ENCODE measurements at regions not wholly inside any gene's neighbourhood (a gene's known extent, or its start where the extent isn't known, plus 50 kb on each side); places are given as distances from the start of the nearest gene placed in this dataset.

DNA sequence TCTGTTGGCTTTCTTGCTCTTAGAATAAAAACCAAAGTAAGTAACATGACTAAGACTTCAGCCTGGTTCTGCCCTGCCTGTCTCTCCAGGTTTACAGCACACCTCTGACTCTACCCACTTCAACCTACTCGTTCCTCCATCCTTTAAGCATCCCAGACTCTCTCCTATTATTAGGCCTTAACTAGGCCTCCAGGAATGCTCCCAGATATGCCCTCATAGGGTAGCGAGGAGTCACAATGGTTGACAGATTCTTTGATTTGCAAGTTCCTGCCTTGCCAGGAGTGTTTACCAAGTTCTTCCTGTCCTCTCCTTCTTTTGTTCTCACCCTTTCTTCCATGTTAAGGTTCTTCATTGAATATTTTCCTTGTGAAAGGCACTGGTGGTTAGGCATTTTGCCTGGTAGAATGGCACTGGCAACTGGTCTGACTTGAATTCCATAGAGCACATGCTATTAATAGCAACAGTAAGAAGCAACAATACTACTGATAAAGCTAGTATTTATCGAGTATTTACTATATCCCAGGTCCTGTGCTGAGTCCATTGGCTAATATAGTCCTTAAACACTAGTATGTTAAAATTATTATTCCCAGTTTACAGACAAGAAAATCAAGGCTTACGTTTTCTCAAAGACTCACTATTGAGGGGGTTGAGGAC, 327.9 kb upstream of the PRKCQ start:
- DNase-seq (ENCODE audit: low spot score in 2 of 2) (no peak), ATAC-seq (no peak)
- H3K36me3 Mint-ChIP-seq: peaks cover 7 to 14% of the 10 kb centered on the region in 2 donors

DNA sequence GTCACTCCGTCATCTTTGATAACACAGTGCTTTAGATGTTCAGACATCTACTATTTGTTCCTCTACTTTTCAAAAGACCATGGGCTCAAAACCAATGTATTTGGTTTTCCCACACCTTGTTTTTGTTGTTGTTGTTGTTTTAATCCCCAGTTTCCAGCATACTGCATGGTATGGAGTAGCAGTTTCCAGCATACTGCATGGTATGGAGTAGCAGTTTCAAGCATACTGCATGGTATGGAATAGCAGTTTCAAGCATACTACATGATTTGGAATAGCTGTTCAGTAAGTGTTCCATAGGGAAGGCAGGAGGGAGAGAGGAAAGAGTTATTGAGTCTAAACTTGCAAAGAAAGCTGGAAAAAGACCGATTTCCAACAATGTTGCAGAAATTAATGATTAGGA, 314.3 kb upstream of the PRKCQ start:
- no peaks in the 10 kb centered on the region for H3K36me3 Mint-ChIP-seq
- no peak for DNase-seq (ENCODE audit: low spot score in 2 of 2)
- no peak for ATAC-seq
- H3K27ac Mint-ChIP-seq: no peak overlapping the region
- no peaks in the 10 kb centered on the region for H3K9me3 Mint-ChIP-seq

More for the DNA sequence above, 327.9 kb upstream of the PRKCQ start:
- Mint-ChIP-seq H3K9me3 (peaks cover 5 to 22% of the 10 kb centered on the region in 2 donors), H3K27ac (no peak overlapping the region)

DNA sequence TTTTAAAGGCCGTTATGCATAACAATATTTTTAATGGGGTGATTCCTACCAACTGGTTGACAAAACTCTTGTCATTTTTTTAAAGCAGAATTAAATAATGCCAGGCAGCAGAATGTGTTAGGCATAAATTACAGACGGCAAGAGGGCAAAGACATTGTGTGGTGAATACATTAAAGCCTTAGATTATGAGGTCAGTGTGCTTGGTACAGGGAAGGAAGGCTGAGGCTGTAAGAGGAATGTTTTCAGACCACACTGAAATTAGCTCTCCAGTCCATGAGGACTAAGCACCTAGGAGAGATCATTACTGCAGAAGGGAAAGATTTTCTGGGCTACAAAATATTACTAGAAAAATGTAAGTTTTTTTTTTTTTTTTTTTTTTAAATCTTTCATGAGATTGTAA, 312.8 kb upstream of the PRKCQ start:
- H3K36me3 Mint-ChIP-seq: no peaks in the 10 kb centered on the region
- no peak overlapping the region for H3K27ac Mint-ChIP-seq
- no peaks in the 10 kb centered on the region for H3K9me3 Mint-ChIP-seq
- no peak for DNase-seq (ENCODE audit: low spot score in 2 of 2)
- ATAC-seq: no peak

DNA sequence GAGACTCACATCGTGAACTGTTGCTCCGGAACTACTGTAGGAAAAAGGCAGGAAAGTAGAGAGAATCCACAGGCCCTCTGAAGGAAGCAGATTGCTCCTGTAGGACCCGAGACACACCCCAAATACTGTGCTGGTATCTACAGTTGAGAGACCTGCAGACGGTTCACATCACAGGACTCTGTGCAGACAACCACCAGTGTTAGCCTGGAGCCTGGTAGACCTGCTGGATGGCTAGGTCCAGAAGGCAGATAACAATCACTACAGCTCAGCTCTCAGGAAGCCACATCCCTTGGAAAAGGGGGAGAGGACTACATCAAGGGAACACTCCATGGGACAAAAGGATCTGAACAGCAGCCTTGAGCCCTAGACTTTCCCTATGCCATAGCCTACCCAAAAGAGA, 311.8 kb upstream of the PRKCQ start:
- ATAC-seq: no peak
- Mint-ChIP-seq H3K27ac (no peak overlapping the region), H3K36me3 (no peaks in the 10 kb centered on the region), H3K9me3 (no peaks in the 10 kb centered on the region)
- DNase-seq (ENCODE audit: low spot score in 2 of 2): no peak

DNA sequence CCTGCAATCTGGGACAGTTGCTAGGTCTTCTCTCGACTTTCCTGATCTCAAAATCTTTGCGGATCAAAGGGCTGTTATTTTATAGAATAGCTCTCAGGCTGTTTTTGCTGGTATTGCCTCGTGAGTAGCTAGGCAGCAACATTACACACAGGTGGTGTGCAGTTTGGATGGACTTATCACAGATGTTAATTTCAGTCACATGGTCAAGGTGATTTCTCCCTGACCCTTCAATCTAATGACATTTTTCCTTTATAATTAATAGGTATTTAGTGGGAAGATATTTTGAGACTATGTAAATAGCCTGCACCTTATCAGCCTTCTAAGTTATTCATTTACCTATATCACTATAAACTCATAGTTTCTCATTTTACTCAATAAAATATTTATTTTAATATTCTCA, 309.6 kb upstream of the PRKCQ start:
- Mint-ChIP-seq H3K9me3 (no peaks in the 10 kb centered on the region), H3K27ac (no peak overlapping the region), H3K36me3 (no peaks in the 10 kb centered on the region)
- DNase-seq (ENCODE audit: low spot score in 2 of 2): no peak
- ATAC-seq: no peak

DNA sequence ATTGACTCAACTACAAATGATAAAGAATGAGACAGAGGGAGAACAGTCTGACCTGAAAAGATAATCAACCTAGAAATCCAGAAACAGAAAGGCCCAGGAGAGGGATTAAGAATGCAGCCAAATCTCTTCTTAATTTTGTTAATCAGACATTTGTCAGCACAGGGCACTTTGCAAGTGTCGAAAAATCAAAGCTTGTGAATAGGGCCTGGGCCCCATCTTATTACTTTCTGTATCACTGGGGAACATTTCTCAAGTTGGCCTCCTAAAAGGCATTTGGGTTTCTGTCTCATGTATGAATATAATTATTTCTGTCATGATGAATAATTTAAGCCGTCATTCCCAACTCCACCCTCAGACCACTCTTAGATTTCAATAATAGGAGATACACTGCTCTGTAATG, 308.4 kb upstream of the PRKCQ start:
- Mint-ChIP-seq H3K9me3 (no peaks in the 10 kb centered on the region), H3K36me3 (no peaks in the 10 kb centered on the region), H3K27ac (no peak overlapping the region)
- ATAC-seq (no peak), DNase-seq (ENCODE audit: low spot score in 2 of 2) (no peak)

DNA sequence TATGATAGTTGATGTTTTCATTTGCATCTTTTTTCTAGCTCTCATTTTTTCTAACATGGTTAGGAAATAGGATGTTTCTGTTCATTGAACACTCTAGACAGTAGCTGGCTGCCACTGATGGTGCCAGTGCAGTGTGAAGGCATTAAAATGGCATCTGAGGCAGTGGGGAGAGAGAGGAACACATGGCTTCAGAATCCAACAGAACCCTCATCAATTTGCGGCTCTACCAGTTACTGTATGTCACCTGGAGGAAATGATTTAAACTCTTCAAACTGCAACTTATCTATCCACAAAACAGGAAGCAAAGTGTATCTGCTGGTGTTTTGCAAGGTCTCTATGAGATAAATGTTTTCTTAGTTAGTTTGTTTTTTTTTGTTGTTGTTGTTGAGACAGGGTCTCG, 305.2 kb upstream of the PRKCQ start:
- ATAC-seq (no peak), DNase-seq (ENCODE audit: low spot score in 2 of 2) (no peak)
- Mint-ChIP-seq H3K27ac (no peak overlapping the region), H3K9me3 (no peaks in the 10 kb centered on the region), H3K36me3 (no peaks in the 10 kb centered on the region)

DNA sequence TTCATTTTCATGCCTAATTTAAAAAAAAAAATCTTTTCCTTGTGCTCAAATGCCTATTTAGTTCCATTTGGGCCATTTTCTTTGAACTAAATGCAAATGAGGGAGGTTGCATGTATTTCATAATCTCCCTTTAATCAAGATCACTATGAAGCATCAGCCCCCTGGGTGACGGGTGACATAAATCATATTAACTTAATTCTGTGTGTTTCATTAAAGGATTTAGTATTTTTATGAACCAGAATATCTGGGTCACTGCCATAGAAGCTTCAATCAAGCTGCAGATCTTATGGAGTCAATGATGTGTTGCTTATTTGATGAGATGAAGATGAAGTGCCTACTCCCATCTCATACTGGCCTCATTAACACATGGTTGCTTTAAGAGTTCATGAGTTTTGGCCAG, 301.9 kb upstream of the PRKCQ start:
- Mint-ChIP-seq H3K27ac (no peak overlapping the region), H3K36me3 (no peaks in the 10 kb centered on the region), H3K9me3 (no peaks in the 10 kb centered on the region)
- DNase-seq (ENCODE audit: low spot score in 2 of 2) (no peak), ATAC-seq (no peak)

DNA sequence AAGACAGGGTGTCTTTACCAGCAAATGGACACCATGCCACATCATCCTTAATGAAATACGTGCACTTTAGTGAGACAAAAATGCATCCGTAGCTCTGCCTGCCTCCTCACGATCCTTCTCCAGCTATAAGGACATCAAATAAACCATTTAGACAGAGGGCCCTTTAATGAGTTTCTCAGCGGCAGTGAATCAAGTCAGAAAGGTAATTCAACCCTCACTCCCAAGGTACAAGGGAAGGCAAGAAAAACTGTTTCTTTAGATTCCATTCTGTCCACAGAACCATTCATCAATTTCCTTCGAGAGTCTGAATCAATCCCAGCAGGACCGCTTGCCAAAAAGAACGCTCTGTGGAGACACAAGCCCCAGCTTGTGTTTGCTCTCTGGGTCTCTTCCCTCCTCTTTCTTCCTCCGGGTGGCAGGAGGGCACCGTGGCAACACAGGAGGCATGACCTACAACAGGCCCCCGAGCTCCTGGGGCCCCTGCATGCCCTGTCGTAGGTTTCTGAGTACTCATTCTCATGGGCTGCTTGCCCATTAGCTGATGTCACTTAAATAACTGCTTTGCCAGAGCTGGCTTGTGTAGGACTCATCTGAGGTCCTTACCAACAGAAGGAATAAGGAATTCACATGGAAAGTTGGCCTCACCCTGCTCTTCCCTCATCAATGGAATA, 297.8 kb upstream of the PRKCQ start:
- H3K27ac Mint-ChIP-seq: no peak overlapping the region
- DNase-seq (ENCODE audit: low spot score in 2 of 2) (no peak), ATAC-seq (no peak)

DNA sequence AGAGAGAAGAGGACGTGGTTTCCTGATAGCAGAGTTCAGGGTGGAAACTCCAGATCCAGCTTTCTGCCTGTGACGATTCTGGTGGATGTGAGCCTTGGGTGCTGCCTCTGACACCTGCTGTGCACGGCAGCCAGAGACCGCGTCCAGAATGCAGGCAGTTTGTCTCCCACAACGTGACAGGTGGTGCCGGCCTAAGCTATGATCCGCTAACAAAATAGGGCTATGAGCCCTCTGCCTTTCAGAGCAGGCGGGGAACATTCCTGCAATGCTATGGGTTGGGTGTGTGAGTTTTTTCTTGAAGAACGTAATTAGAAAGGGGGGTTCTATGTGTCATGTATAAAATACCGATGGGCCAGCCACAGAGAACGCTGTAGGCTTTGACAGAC, 297.3 kb upstream of the PRKCQ start:
- ATAC-seq: no peak

More for the DNA sequence above, 297.8 kb upstream of the PRKCQ start:
- H3K9me3 Mint-ChIP-seq: no peaks in the 10 kb centered on the region
- H3K36me3 Mint-ChIP-seq: no peaks in the 10 kb centered on the region

DNA sequence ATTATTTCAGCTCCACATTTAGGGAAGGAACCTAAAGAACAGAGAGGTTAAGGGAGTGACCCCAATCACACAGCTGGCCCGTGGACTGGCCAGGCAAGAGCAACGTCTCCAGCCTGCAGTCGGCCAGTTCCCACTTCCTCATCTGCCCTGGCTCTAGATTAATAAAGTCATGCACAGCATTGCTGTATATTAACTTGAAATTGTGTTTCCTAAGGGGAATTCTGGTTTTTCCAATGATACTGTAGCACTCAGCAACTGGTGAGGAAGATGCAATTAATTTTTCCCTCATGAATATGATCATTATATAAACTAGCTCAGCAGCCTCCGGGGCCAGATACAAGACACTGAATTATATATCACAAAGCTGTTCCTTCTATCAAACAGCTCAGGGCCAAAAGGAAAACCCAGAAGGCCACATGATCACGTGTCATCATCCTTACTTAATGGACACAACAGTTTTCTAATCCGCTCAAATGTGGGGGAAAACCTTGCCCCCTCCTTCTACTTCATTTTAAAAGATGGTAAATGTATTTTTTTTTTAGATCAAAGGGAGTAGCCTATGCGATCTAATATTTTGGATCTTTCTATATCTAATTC, 295.3 kb upstream of the PRKCQ start:
- Mint-ChIP-seq H3K9me3 (no peaks in the 10 kb centered on the region), H3K27ac (no peak overlapping the region), H3K36me3 (no peaks in the 10 kb centered on the region)
- no peak for DNase-seq (ENCODE audit: low spot score in 2 of 2)
- no peak for ATAC-seq

More for the DNA sequence above, 297.3 kb upstream of the PRKCQ start:
- H3K27ac Mint-ChIP-seq: no peak overlapping the region
- no peak for DNase-seq (ENCODE audit: low spot score in 2 of 2)
- H3K9me3 Mint-ChIP-seq: no peaks in the 10 kb centered on the region
- H3K36me3 Mint-ChIP-seq: no peaks in the 10 kb centered on the region

DNA sequence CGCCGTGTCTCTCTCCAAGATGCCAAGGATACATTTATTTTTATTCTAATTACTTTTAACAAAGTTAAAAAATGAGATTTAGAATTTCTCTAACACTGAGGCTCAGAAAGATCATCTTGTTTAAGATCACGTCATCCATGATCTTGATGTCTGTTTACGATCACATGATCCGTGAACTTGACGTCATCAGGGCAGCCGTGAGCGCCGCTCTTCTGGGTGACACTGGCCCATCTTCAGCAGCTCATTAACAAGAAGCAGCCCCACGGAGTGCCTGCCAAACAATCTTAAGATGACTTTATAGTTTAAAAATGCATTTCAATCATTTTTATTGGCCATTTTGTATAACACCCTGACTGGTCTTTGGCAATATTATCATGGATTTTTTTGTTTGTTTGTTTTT, 291.1 kb upstream of the PRKCQ start:
- ATAC-seq: no peak
- H3K9me3 Mint-ChIP-seq: no peaks in the 10 kb centered on the region

DNA sequence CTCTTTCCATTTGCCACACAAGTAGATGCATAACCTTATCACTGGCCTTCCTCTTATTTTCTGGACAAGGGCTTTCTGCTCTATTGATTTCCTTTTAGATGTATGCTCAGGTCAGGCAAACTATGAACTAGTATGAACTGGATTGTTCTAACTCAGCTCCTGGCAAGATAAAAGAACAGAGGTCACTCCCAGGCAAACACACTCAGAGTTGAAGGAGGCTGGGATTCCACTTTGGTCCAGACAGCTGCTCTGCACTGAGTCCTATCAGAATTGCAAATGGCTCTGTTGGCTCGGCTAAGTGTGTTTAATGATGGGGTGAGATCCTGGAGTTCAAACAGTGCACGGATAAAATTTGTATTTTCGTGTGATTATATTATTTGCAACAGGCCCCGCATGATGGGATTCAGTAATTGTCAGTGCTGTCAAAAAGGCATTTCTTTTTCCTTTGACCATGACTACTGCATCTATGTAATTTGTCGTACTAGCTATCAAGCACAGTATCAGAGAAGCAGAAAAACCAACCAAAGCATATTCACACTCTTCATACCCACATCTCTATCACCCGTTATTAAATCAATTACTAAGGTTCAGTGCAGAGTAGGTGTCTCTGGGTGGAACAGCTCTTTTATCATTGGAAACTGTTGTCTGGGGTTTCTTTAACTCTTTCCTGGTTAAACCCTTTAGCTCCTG, 288.1 kb upstream of the PRKCQ start:
- no peaks in the 10 kb centered on the region for H3K36me3 Mint-ChIP-seq
- no peaks in the 10 kb centered on the region for H3K9me3 Mint-ChIP-seq
- H3K27ac Mint-ChIP-seq: no peak overlapping the region
- DNase-seq (ENCODE audit: low spot score in 2 of 2) (no peak), ATAC-seq (no peak)

More for the DNA sequence above, 291.1 kb upstream of the PRKCQ start:
- DNase-seq (ENCODE audit: low spot score in 2 of 2): no peak
- no peak overlapping the region for H3K27ac Mint-ChIP-seq
- H3K36me3 Mint-ChIP-seq: no peaks in the 10 kb centered on the region

DNA sequence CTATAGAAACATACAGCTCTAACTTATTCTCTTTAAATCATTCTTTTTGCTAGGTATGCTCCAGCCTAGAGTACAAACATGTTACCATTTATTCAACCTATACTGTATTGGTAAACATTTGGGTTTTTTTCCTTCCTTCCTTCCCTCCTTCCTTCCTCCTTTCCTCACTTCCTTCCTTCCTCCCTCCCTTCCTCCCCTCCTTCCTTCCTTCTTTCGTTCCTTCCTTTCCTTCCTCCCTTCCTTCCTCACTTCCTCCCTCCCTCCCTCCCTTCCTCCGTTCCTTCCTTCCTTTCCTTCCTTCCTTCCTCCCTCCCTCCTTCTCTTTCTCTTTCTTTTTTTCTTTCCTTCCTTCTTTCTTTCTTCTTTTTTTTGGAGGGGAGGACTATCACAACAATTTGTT, 286.7 kb upstream of the PRKCQ start:
- no peaks in the 10 kb centered on the region for H3K9me3 Mint-ChIP-seq
- H3K27ac Mint-ChIP-seq: no peak overlapping the region
- no peak for ATAC-seq
- DNase-seq (ENCODE audit: low spot score in 2 of 2): no peak
- H3K36me3 Mint-ChIP-seq: no peaks in the 10 kb centered on the region

DNA sequence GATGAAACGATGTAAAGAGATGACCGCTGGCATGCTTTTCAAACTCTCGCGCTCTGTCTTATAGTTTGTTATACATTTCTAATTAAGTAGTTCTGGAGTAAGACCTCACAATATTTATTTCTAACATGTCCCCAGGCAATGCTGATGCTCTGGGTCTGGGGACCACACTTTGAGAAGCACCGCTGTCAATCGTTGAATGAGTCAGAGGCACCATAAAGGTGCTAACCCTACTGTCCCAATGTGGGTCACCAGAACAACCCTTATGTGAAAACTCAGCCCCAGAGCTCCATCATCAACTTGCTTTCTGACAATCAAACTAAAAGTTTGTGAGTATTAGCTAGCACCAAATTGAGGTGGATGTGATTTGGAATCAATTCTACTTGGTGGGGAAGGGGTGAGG, 284.1 kb upstream of the PRKCQ start:
- DNase-seq (ENCODE audit: low spot score in 2 of 2): no peak
- Mint-ChIP-seq H3K36me3 (no peaks in the 10 kb centered on the region), H3K9me3 (no peaks in the 10 kb centered on the region), H3K27ac (no peak overlapping the region)
- ATAC-seq: no peak

DNA sequence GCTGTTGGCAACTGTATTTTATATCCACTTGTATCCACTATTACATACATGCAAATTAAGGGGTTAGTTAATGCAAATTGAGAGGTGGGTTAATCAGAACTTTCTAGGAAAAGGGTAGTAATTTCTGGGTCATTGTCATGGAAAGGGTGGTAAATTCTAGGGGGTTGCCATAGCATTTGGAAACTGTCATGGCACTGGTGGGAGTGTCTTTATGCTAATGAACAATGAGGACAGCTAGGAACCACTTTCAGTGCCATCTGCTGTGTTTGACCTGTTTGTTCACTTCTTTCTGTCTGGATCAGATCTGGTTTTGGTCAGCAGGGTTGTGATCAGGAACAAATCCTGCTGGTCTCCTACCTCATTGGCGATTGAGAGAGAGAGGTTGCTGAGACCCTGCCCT, 283.3 kb upstream of the PRKCQ start:
- no peak for ATAC-seq
- no peak overlapping the region for H3K27ac Mint-ChIP-seq
- no peaks in the 10 kb centered on the region for H3K36me3 Mint-ChIP-seq
- no peak for DNase-seq (ENCODE audit: low spot score in 2 of 2)
- H3K9me3 Mint-ChIP-seq: peaks cover 0 to 5% of the 10 kb centered on the region in 2 donors

DNA sequence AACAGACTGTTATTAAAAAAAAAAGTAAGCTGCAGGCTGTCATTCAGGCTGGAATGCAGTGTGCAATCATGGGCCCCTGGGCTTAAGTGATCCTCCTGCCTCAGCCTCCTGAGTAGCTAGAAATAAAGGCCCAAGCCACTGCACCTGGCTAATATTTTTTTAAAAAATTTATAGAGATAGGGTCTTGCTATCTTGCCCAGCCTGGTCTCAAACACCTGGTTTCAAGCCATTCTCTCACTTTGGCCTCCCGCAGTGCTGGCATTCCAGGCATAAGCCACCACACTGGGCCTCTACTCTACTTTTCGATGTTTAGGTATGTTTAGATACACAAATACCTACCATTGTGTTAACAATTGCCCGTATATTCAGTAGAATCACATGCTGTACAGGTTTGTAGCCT, 270.4 kb upstream of the PRKCQ start:
- no peak overlapping the region for H3K27ac Mint-ChIP-seq
- no peak for DNase-seq (ENCODE audit: low spot score in 2 of 2)
- ATAC-seq: no peak
- H3K9me3 Mint-ChIP-seq: no peaks in the 10 kb centered on the region
- H3K36me3 Mint-ChIP-seq: no peaks in the 10 kb centered on the region

Measured in activated naive CD4-positive, alpha-beta T cell treated with anti-CD3 and anti-CD28 coated beads, Interleukin-2, amount 50 U/mL, for 72 hours (primary cell).